ENCODE measurements at regions not wholly inside any gene's neighbourhood (a gene's known extent, or its start where the extent isn't known, plus 50 kb on each side); places are given as distances from the start of the nearest gene placed in this dataset.

- 70 to 86% (median 76%) methylated on average over 11 to 14 of the region's 14 CpGs for WGBS, 4 donors
- intact Hi-C loops (cut with DNase I) = no loop called here
Observed at GRCh38 chr2:16102358-16102975, 162.1 kb downstream of the MYCN start.

DNA sequence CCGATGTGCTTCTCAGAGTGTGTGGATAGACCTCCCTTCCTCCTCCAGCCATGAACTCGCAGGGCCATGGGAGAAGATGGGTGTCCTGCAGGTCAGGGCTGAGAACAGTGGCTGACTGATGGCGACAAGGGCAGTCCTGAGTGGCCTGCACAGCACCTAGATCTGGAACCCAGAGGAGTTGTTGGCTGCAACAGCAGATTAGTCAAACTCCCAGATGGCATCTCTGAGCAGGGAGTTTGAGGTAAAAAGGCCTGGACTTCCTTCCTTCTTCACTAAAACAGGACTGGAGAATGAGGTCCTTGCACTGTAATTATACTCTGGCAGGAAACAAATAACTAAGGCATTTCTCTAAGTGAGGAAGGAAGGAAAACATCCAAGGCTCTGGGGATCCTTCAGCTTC lies 160.8 kb downstream of the MYCN start:
- H3K9me3 ChIP-seq (replicated peaks in 1 of 3) = no peaks in the 10 kb centered on the region
- WGBS, 4 donors = 75 to 100% (median 83%) methylated on average over 2 to 3 of the region's 3 CpGs
- no peaks in the 10 kb centered on the region for H3K4me1 ChIP-seq (replicated peaks in 1 of 2)
- no peaks in the 10 kb centered on the region for H3K36me3 ChIP-seq (replicated peaks in 1 of 2)
- no peak for DNase-seq
- intact Hi-C loops (cut with DNase I) = no loop called here
- no peak overlapping the region for H3K4me3 ChIP-seq
- no peak overlapping the region for H3K27ac ChIP-seq
- H3K27me3 ChIP-seq = no peaks in the 10 kb centered on the region
- TF ChIP-seq POLR2A (IDR thresholded peaks at IDR 0.05) (no peak), CTCF (IDR thresholded peaks at IDR 0.05) (no peak)

More at GRCh38 chr2:16102358-16102975, 162.1 kb downstream of the MYCN start:
- Histone ChIP-seq H3K27ac (no peak overlapping the region), H3K27me3 (no peaks in the 10 kb centered on the region), H3K4me3 (no peak overlapping the region), H3K9me3 (replicated peaks in 1 of 3) (no peaks in the 10 kb centered on the region), H3K36me3 (replicated peaks in 1 of 2) (no peaks in the 10 kb centered on the region), H3K4me1 (replicated peaks in 1 of 2) (no peaks in the 10 kb centered on the region)
- TF ChIP-seq POLR2A (IDR thresholded peaks at IDR 0.05) (no peak), CTCF (IDR thresholded peaks at IDR 0.05) (no peak)
- DNase-seq = no peak

DNA sequence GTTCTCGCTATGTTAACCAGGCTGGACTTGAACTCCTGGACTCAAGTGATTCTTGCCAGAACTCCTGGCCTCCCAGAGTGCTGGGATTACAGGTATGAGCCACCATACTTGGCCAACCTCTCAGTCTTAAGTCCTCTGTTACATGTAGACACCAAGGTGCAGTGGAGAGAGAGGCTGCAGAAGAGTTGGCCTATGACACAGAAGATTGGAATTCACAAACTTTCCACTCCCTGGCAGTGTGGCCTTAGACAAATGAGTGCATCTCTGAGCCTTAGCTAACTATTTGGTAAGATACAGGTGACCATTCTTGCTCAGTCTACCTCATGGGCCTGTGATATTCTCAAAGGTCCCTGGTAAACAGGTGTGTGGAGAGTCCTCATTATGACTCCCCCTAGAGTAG lies 159.7 kb downstream of the MYCN start:
- TF ChIP-seq CTCF (IDR thresholded peaks at IDR 0.05) (no peak), POLR2A (IDR thresholded peaks at IDR 0.05) (no peak)
- intact Hi-C loops (cut with DNase I) = no loop called here
- no peak for DNase-seq
- 85 to 100% (median 94%) methylated on average over 1 of the region's 1 CpG for WGBS, 4 donors
- Histone ChIP-seq H3K4me1 (replicated peaks in 1 of 2) (no peaks in the 10 kb centered on the region), H3K27ac (no peak overlapping the region), H3K36me3 (replicated peaks in 1 of 2) (no peaks in the 10 kb centered on the region), H3K4me3 (no peak overlapping the region), H3K9me3 (replicated peaks in 1 of 3) (no peaks in the 10 kb centered on the region), H3K27me3 (no peaks in the 10 kb centered on the region)

GRCh38 chr2:16099326-16099725 lies 159.0 kb downstream of the MYCN start:
- no peak for DNase-seq
- intact Hi-C loops (cut with DNase I) = no loop called here
- no peaks in the 10 kb centered on the region for H3K27me3 ChIP-seq
- 89 to 93% (median 93%) methylated on average over 2 of the region's 2 CpGs for WGBS, 4 donors
- H3K36me3 ChIP-seq (replicated peaks in 1 of 2) = no peaks in the 10 kb centered on the region
- H3K4me3 ChIP-seq = no peak overlapping the region
- TF ChIP-seq CTCF (IDR thresholded peaks at IDR 0.05) (no peak), POLR2A (IDR thresholded peaks at IDR 0.05) (no peak)
- H3K9me3 ChIP-seq (replicated peaks in 1 of 3) = no peaks in the 10 kb centered on the region
- no peak overlapping the region for H3K27ac ChIP-seq
- H3K4me1 ChIP-seq (replicated peaks in 1 of 2) = no peaks in the 10 kb centered on the region
